Colonic mucosa (tissue), 4 donors: ENCODE measurements at regions not wholly inside any gene's neighbourhood (a gene's known extent, or its start where the extent isn't known, plus 50 kb on each side); places are given as distances from the start of the nearest gene placed in this dataset.

Source experiments
- DNase-seq: peaks from one replicate; pipeline ENCODE4 v3.0.0-alpha.2; 2020
- H3K27ac ChIP-seq: fragments of 200-600 bp; one replicate; pipeline ENCODE4 v1.8.0; 2021
- H3K27me3 ChIP-seq: fragments of 200-600 bp; one replicate; pipeline ENCODE4 v1.8.0; 2021
- H3K36me3 ChIP-seq: fragments of 200-600 bp; one replicate; pipeline ENCODE4 v1.8.0; 2021
- H3K4me1 ChIP-seq: fragments of 200-600 bp; one replicate; pipeline ENCODE4 v1.8.0; 2021; ENCODE audit warnings: mild to moderate bottlenecking
- H3K4me3 ChIP-seq: fragments of 200-600 bp; one replicate; pipeline ENCODE4 v1.8.0; 2021
- H3K9ac ChIP-seq, 2 donors: one replicate each; pipeline ENCODE4 v1.7.0; 2013; ENCODE audit warnings: control low read depth in 2 of 2, low read depth in 2 of 2, low read length in 2 of 2
- H3K9me3 ChIP-seq: fragments of 200-600 bp; one replicate; pipeline ENCODE4 v1.8.0; 2021
- CTCF ChIP-seq: fragments of 200-600 bp; IDR thresholded peaks from one replicate; pipeline ENCODE4 v1.8.0; 2022; ENCODE audit warnings: antibody characterized with exemption, mild to moderate bottlenecking
- intact Hi-C: fragments of 100-400 bp; cut with DNase I; formaldehyde crosslinking; loops from one replicate; pipeline ENCODE4 v1.14.1; 2022
- donor health status: healthy.
- donor health status: DM: no; HTN: no; CAD: no.
- donor health status: DM: no; HTN: no; CAD: no.

- H3K9me3 ChIP-seq: no peaks in the 10 kb centered on the region
- no peaks in the 10 kb centered on the region for H3K27me3 ChIP-seq
- no peak overlapping the region for H3K4me3 ChIP-seq
- intact Hi-C loops: no loop called here
- no peaks in the 10 kb centered on the region for H3K36me3 ChIP-seq
- no peak for DNase-seq
- H3K4me1 ChIP-seq: no peaks in the 10 kb centered on the region
- TF ChIP-seq CTCF: no peak
- no peak overlapping the region for H3K9ac ChIP-seq
- no peak overlapping the region for H3K27ac ChIP-seq
Observed at GRCh38 chr10:81213370-81213769, 661.6 kb upstream of the NRG3 start.

GRCh38 chr10:81215498-81215897, 659.5 kb upstream of the NRG3 start:
- no peaks in the 10 kb centered on the region for H3K9me3 ChIP-seq
- intact Hi-C loops: no loop called here
- no peak for TF ChIP-seq CTCF

GRCh38 chr10:81216949-81217348, 658.0 kb upstream of the NRG3 start:
- TF ChIP-seq CTCF: no peak
- no peak overlapping the region for H3K27ac ChIP-seq
- no peak for DNase-seq
- H3K27me3 ChIP-seq: no peaks in the 10 kb centered on the region
- no peak overlapping the region for H3K9ac ChIP-seq
- intact Hi-C loops: no loop called here
- H3K4me3 ChIP-seq: no peak overlapping the region
- no peaks in the 10 kb centered on the region for H3K36me3 ChIP-seq
- no peaks in the 10 kb centered on the region for H3K9me3 ChIP-seq
- H3K4me1 ChIP-seq: no peaks in the 10 kb centered on the region

More at GRCh38 chr10:81215498-81215897, 659.5 kb upstream of the NRG3 start:
- H3K4me3 ChIP-seq: no peak overlapping the region
- no peaks in the 10 kb centered on the region for H3K36me3 ChIP-seq
- H3K27ac ChIP-seq: no peak overlapping the region
- H3K27me3 ChIP-seq: no peaks in the 10 kb centered on the region
- H3K4me1 ChIP-seq: no peaks in the 10 kb centered on the region
- no peak for DNase-seq
- H3K9ac ChIP-seq: no peak overlapping the region

- Histone ChIP-seq H3K27me3 (no peaks in the 10 kb centered on the region), H3K27ac (no peak overlapping the region), H3K36me3 (no peaks in the 10 kb centered on the region), H3K9ac (no peak overlapping the region), H3K4me3 (no peak overlapping the region), H3K4me1 (no peaks in the 10 kb centered on the region), H3K9me3 (no peaks in the 10 kb centered on the region)
- intact Hi-C loops: no loop called here
- no peak for DNase-seq
- TF ChIP-seq CTCF: no peak
Observed at GRCh38 chr10:81218307-81218706, 656.7 kb upstream of the NRG3 start.

GRCh38 chr10:81219758-81220157, 655.2 kb upstream of the NRG3 start:
- no peak for TF ChIP-seq CTCF
- Histone ChIP-seq H3K27me3 (no peaks in the 10 kb centered on the region), H3K9me3 (no peaks in the 10 kb centered on the region), H3K9ac (no peak overlapping the region), H3K27ac (no peak overlapping the region), H3K4me1 (no peaks in the 10 kb centered on the region), H3K36me3 (no peaks in the 10 kb centered on the region), H3K4me3 (no peak overlapping the region)
- intact Hi-C loops: no loop called here
- no peak for DNase-seq

GRCh38 chr10:81248886-81249285, 626.1 kb upstream of the NRG3 start:
- H3K36me3 ChIP-seq: no peaks in the 10 kb centered on the region
- H3K4me1 ChIP-seq: no peaks in the 10 kb centered on the region
- H3K27ac ChIP-seq: no peak overlapping the region
- no peak overlapping the region for H3K9ac ChIP-seq
- H3K9me3 ChIP-seq: no peaks in the 10 kb centered on the region
- intact Hi-C loops: no loop called here
- H3K27me3 ChIP-seq: no peaks in the 10 kb centered on the region
- no peak for DNase-seq
- no peak overlapping the region for H3K4me3 ChIP-seq
- no peak for TF ChIP-seq CTCF
